Stimulated activated CD4-positive, alpha-beta T cell treated with anti-CD3 and anti-CD28 coated beads, Interleukin-12 subunit alpha, Interleukin-12 subunit beta, amount 100 ng/mL, for 24 hours (primary cell): ENCODE measurements at regions not wholly inside any gene's neighbourhood (a gene's known extent, or its start where the extent isn't known, plus 50 kb on each side); places are given as distances from the start of the nearest gene placed in this dataset.

Source experiments
- DNase-seq, 2 experiments: peaks; one replicate each; pipeline ENCODE4 v3.0.0-alpha.2; 2020; ENCODE audit warnings: low read depth in 2 of 2

GRCh38 chr10:36115364-36115763 lies 473.3 kb upstream of the FZD8 start:
- DNase-seq, result no peak

- no peak for DNase-seq
Observed at GRCh38 chr10:36114913-36115312, 472.8 kb upstream of the FZD8 start.

- no peak for DNase-seq
Observed at GRCh38 chr10:36114141-36114540, 472.0 kb upstream of the FZD8 start.

- no peak for DNase-seq
Observed at GRCh38 chr10:36111676-36112075, 469.6 kb upstream of the FZD8 start.

GRCh38 chr10:36110097-36110496 lies 468.0 kb upstream of the FZD8 start:
- no peak for DNase-seq

DNA sequence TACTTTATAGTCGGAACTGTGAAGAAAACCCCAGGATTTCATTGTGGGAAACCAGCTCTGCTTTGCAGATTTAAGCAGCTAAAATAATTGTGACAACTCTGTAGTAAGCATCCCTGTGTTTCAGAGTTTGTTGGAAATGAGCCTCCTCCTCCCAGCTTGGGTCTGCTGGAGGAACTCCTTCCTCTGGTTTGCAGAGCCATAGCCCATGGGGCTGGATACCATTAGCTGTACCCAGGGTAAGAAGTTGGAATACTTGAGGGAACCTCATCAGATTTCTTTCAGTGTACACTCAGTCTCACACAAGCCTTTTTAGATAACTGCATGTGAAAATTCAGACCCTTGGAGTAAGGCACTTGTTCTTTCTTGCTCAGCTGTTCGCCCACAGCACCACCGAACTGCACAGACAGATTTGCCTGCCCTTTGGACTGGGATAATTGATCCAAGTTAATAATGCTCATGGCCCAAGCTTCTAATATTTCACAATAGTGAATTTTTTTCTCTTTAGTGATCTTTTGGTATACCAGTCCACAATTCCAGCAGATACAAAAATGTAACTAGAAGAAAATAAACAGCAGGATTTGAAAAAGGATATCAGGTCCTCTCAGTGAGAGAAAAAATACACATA lies 467.4 kb upstream of the FZD8 start:
- no peak for DNase-seq

- DNase-seq, result no peak
Observed at GRCh38 chr10:36097696-36098095, 455.6 kb upstream of the FZD8 start.

- no peak for DNase-seq
Observed at GRCh38 chr10:36096576-36096975, 454.5 kb upstream of the FZD8 start.

DNA sequence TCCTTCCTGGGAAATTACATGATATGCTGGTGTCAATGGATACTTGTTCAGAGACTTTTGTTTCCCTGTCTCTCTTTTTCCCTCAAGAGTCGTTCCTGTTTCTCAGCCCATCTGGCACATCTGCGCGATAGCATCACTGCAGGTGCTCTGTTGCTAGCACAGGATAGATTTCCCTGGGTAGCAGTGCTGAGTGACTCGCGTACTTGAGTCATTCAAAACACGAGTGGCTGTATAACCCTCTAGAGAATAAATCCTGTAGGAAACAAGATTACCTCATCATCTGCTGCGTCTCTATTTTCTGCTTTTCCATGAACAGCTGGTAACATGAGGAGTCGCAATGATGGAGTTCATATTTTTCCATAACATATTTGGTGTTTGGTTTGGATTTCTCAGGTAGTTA lies 452.0 kb upstream of the FZD8 start:
- DNase-seq, result no peak

DNA sequence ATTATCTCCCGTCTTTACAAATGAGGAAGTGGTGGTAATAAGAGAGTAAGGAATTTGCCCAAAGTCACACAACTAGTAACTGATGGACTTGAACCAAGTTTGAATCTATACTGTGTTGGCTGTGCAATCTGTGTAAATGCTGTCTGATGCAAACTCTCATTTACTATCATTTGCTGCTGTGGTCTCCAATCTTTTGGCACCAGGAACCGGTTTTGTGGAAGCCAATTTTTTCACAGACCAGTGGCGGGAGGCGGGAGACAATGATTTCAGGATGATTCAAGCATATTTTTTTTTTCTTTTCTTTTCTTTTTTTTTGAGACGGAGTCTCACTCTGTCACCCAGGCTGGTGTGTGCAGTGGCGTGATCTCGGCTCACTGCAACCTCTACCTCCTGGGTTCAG lies 450.0 kb upstream of the FZD8 start:
- DNase-seq, result no peak

- no peak for DNase-seq
Observed at GRCh38 chr10:36091007-36091406, 448.9 kb upstream of the FZD8 start.

- DNase-seq, result no peak
Observed at GRCh38 chr10:36089790-36090440, 447.8 kb upstream of the FZD8 start.

- no peak for DNase-seq
Observed at GRCh38 chr10:36087006-36088005, 445.2 kb upstream of the FZD8 start.

GRCh38 chr10:36075196-36075595 lies 433.1 kb upstream of the FZD8 start:
- DNase-seq, result no peak

DNA sequence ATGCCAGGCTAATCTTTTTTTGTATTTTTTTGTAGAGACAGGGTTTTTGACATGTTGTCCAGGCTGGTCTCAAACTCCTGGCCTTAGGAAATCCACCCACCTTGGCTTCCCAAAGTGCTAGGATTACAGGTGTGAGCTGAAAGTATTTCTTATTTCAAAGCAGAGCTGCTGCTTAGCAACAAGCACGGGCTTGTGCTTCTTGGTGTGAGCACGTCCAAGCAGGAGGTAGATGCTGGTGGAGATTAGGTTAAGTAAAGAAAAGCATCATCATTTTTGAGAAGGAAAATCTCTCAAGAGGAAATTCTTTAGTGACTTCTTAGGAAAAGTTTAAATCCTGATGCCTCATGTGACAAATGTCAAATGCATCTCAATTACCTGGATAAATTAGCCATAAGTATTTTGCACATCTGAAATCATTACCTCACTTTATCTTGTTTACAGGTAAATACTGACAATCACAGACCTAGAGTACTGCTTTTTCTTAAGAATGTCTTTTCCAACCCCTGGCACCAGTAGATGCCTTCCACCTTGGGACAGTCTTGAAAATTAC lies 431.8 kb upstream of the FZD8 start:
- no peak for DNase-seq

- DNase-seq, result no peak
Observed at GRCh38 chr10:36068542-36068941, 426.4 kb upstream of the FZD8 start.

- DNase-seq, result no peak
Observed at GRCh38 chr10:36067748-36068147, 425.7 kb upstream of the FZD8 start.

DNA sequence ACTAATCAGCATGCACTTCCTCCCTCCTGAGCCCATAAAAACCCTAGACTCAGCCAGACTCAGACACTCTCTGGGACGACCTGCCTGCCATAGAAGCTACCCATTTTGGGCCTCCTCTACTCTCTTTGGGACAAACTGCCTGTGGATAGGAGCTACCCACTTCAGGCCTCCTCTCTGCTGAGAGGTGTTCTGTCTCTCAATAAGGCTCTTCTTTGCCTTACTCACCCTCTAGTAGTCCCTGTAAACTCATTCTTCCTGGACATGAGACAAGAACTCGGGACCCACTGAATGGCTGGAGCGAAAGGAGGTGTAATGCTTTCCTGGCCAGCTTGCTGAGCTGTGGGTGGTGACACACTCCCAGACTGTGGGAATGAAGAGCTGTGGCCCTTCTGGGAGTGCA lies 424.8 kb upstream of the FZD8 start:
- DNase-seq, result no peak

- DNase-seq, result no peak
Observed at GRCh38 chr10:36066102-36066501, 424.0 kb upstream of the FZD8 start.

DNA sequence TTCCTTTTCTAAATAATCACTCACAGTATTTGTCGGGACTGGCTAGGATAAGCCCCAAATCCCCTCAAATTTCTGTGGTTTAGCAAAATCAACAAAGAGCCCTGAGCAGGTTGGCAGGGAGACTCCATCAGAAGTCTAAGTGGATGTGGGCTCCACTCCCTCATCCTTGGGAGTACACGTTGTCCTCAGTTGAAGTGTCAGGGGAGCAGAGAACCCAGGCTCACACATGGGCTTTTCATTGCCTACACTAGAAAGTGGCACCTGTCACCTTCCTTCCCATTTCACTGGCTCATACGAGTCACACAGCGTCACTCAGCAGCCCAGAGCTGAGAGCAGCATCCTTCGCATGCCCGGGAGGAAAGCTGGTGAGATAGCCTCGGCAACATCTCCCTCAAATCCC lies 421.3 kb upstream of the FZD8 start:
- DNase-seq, result no peak

- DNase-seq, result no peak
Observed at GRCh38 chr10:36057731-36058130, 415.6 kb upstream of the FZD8 start.

GRCh38 chr10:36057180-36057579 lies 415.1 kb upstream of the FZD8 start:
- no peak for DNase-seq
